Hepatocyte (in vitro differentiated cells): ENCODE measurements at regions not wholly inside any gene's neighbourhood (a gene's known extent, or its start where the extent isn't known, plus 50 kb on each side); places are given as distances from the start of the nearest gene placed in this dataset.

Source experiments
- EZH2 ChIP-seq: fragments of 200-600 bp; sonication (generic); IDR thresholded peaks from 2 replicates; pipeline ENCODE4 v1.6.1; 2016; ENCODE audit warnings: antibody characterized with exemption, mild to moderate bottlenecking, borderline replicate concordance
- EZH2phosphoT487 ChIP-seq: fragments of 200-600 bp; sonication (generic); IDR thresholded peaks from one replicate; pipeline ENCODE4 v1.6.1; 2018; ENCODE audit warnings: antibody characterized with exemption, mild to moderate bottlenecking, low read depth, moderate library complexity; ENCODE audit not compliant: unreplicated experiment, severe bottlenecking
- TF ChIP-seq, protein P1 (sequence below): fragments of 200-600 bp; sonication (generic); IDR thresholded peaks from 2 replicates; pipeline ENCODE4 v1.5.1; 2016; ENCODE audit warnings: antibody characterized with exemption, mild to moderate bottlenecking; ENCODE audit not compliant: poor library complexity

DNA sequence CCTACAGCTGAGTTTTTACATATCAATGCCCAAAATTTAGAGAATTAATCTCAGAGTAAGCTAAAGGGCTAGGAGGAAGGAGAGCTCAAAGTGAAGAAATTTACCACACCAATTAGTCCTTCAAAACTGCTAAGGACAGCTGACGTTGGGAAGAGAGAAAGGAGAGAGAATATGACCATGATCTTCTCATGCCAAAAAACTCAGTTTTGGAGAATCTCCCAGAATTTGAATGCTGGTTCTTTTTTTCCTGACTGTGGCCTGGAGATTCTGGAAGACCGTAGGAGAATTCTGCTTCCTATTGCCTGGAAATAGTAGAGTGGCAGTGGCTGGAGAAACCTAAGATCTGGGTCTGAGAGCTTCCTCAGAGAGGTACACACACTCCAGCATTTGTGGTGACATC is 834.4 kb upstream of the SLIT2 start:
- TF ChIP-seq, protein P1, sequence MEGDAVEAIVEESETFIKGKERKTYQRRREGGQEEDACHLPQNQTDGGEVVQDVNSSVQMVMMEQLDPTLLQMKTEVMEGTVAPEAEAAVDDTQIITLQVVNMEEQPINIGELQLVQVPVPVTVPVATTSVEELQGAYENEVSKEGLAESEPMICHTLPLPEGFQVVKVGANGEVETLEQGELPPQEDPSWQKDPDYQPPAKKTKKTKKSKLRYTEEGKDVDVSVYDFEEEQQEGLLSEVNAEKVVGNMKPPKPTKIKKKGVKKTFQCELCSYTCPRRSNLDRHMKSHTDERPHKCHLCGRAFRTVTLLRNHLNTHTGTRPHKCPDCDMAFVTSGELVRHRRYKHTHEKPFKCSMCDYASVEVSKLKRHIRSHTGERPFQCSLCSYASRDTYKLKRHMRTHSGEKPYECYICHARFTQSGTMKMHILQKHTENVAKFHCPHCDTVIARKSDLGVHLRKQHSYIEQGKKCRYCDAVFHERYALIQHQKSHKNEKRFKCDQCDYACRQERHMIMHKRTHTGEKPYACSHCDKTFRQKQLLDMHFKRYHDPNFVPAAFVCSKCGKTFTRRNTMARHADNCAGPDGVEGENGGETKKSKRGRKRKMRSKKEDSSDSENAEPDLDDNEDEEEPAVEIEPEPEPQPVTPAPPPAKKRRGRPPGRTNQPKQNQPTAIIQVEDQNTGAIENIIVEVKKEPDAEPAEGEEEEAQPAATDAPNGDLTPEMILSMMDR: no peak
- TF ChIP-seq EZH2phosphoT487 (no peak), EZH2 (no peak)
